HG03175 (cell line): ENCODE measurements at regions not wholly inside any gene's neighbourhood (a gene's known extent, or its start where the extent isn't known, plus 50 kb on each side); places are given as distances from the start of the nearest gene placed in this dataset.

Source experiments
- ATAC-seq: cut with Tn5 transposase; IDR thresholded peaks from one replicate; pipeline ENCODE4 v1.9.1; 2021; ENCODE audit warnings: mild to moderate bottlenecking, moderate library complexity; ENCODE audit not compliant: unreplicated experiment

GRCh38 chr16:79697562-79698112 is 97.1 kb upstream of the MAF start:
- no peak for ATAC-seq

GRCh38 chr16:79691007-79691406 is 90.5 kb upstream of the MAF start:
- ATAC-seq: no peak

GRCh38 chr16:79690159-79690558 is 89.6 kb upstream of the MAF start:
- no peak for ATAC-seq

- no peak for ATAC-seq
Measured at GRCh38 chr16:79687249-79688130, 87.0 kb upstream of the MAF start.

GRCh38 chr16:79685871-79686270 is 85.3 kb upstream of the MAF start:
- no peak for ATAC-seq

GRCh38 chr16:79679334-79679733 is 78.8 kb upstream of the MAF start:
- no peak for ATAC-seq

GRCh38 chr16:79677799-79678530 is 77.4 kb upstream of the MAF start:
- ATAC-seq: no peak

GRCh38 chr16:79673635-79674034 is 73.1 kb upstream of the MAF start:
- ATAC-seq: no peak

GRCh38 chr16:79672524-79672923 is 72.0 kb upstream of the MAF start:
- no peak for ATAC-seq

GRCh38 chr16:79668502-79668901 is 68.0 kb upstream of the MAF start:
- no peak for ATAC-seq

GRCh38 chr16:79665970-79666369 is 65.4 kb upstream of the MAF start:
- ATAC-seq: no peak

- ATAC-seq: no peak
Measured at GRCh38 chr16:79664407-79664806, 63.9 kb upstream of the MAF start.

GRCh38 chr16:79662669-79663313 is 62.3 kb upstream of the MAF start:
- ATAC-seq: no peak

GRCh38 chr16:79662122-79662521 is 61.6 kb upstream of the MAF start:
- no peak for ATAC-seq

- no peak for ATAC-seq
Measured at GRCh38 chr16:79661578-79661977, 61.0 kb upstream of the MAF start.

- ATAC-seq: no peak
Measured at GRCh38 chr16:79659344-79659743, 58.8 kb upstream of the MAF start.

GRCh38 chr16:79658301-79659033 is 57.9 kb upstream of the MAF start:
- no peak for ATAC-seq

GRCh38 chr16:79656553-79657115 is 56.1 kb upstream of the MAF start:
- no peak for ATAC-seq

- ATAC-seq: no peak
Measured at GRCh38 chr16:79653373-79653891, 52.9 kb upstream of the MAF start.

GRCh38 chr16:79651363-79651762 is 50.8 kb upstream of the MAF start:
- no peak for ATAC-seq
